ENCODE measurements at regions not wholly inside any gene's neighbourhood (a gene's known extent, or its start where the extent isn't known, plus 50 kb on each side); places are given as distances from the start of the nearest gene placed in this dataset.
A peak's percentile ranks its signal among the peaks of the same experiment; 100 is the strongest.

- Histone ChIP-seq H3K4me3 (ENCODE audit: insufficient read depth, low read length) (no peak overlapping the region), H3K9me3 (ENCODE audit: low read depth, low read length) (no peaks in the 10 kb centered on the region), H3K4me2 (ENCODE audit: insufficient read depth, low read length) (no peak overlapping the region), H3K27ac (ENCODE audit: low read depth, low read length) (no peak overlapping the region), H3K4me1 (ENCODE audit: insufficient read depth, low read length) (peaks cover 48% of the 10 kb centered on the region), H2AFZ (ENCODE audit: low read length) (peak overlapping the region; percentile 88), H3K36me3 (ENCODE audit: insufficient read depth, low read length) (no peaks in the 10 kb centered on the region), H4K20me1 (ENCODE audit: insufficient read depth, low read length) (no peaks in the 10 kb centered on the region), H3K27me3 (ENCODE audit: insufficient read depth, low read length) (no peaks in the 10 kb centered on the region), H3K79me2 (ENCODE audit: insufficient read depth, low read length) (no peaks in the 10 kb centered on the region)
- DNase-seq (ENCODE audit: insufficient read length, low spot score, missing footprints) = no peak
- TF ChIP-seq CTCF (IDR thresholded peaks at IDR 0.05; ENCODE audit: extremely low read depth, low read depth, low read length) = no peak
Measured at GRCh38 chr7:116429986-116430619, 69.4 kb upstream of the CAV2 start.

- Histone ChIP-seq H3K9me3 (ENCODE audit: low read depth, low read length) (no peaks in the 10 kb centered on the region), H4K20me1 (ENCODE audit: insufficient read depth, low read length) (no peaks in the 10 kb centered on the region), H3K27me3 (ENCODE audit: insufficient read depth, low read length) (no peaks in the 10 kb centered on the region), H3K36me3 (ENCODE audit: insufficient read depth, low read length) (no peaks in the 10 kb centered on the region), H2AFZ (ENCODE audit: low read length) (peak overlapping the region; percentile 33), H3K4me3 (ENCODE audit: insufficient read depth, low read length) (no peak overlapping the region), H3K27ac (ENCODE audit: low read depth, low read length) (no peak overlapping the region), H3K79me2 (ENCODE audit: insufficient read depth, low read length) (no peaks in the 10 kb centered on the region), H3K4me2 (ENCODE audit: insufficient read depth, low read length) (no peak overlapping the region), H3K4me1 (ENCODE audit: insufficient read depth, low read length) (peaks cover 37% of the 10 kb centered on the region)
- no peak for TF ChIP-seq CTCF (IDR thresholded peaks at IDR 0.05; ENCODE audit: extremely low read depth, low read depth, low read length)
- no peak for DNase-seq (ENCODE audit: insufficient read length, low spot score, missing footprints)
Measured at GRCh38 chr7:116431787-116432526, 67.6 kb upstream of the CAV2 start.

- H3K36me3 ChIP-seq (ENCODE audit: insufficient read depth, low read length) = no peaks in the 10 kb centered on the region
- H3K9me3 ChIP-seq (ENCODE audit: low read depth, low read length) = no peaks in the 10 kb centered on the region
- no peaks in the 10 kb centered on the region for H4K20me1 ChIP-seq (ENCODE audit: insufficient read depth, low read length)
- no peak for DNase-seq (ENCODE audit: insufficient read length, low spot score, missing footprints)
- no peak overlapping the region for H3K4me3 ChIP-seq (ENCODE audit: insufficient read depth, low read length)
- H3K4me1 ChIP-seq (ENCODE audit: insufficient read depth, low read length) = peaks cover 37% of the 10 kb centered on the region
- no peak for TF ChIP-seq CTCF (IDR thresholded peaks at IDR 0.05; ENCODE audit: extremely low read depth, low read depth, low read length)
- H3K79me2 ChIP-seq (ENCODE audit: insufficient read depth, low read length) = no peaks in the 10 kb centered on the region
- H3K27ac ChIP-seq (ENCODE audit: low read depth, low read length) = no peak overlapping the region
- H2AFZ ChIP-seq (ENCODE audit: low read length) = peak overlapping the region; percentile 33
- H3K4me2 ChIP-seq (ENCODE audit: insufficient read depth, low read length) = no peak overlapping the region
- no peaks in the 10 kb centered on the region for H3K27me3 ChIP-seq (ENCODE audit: insufficient read depth, low read length)
Measured at GRCh38 chr7:116432527-116432916, 67.0 kb upstream of the CAV2 start.

- no peaks in the 10 kb centered on the region for H3K27me3 ChIP-seq (ENCODE audit: insufficient read depth, low read length)
- H3K9me3 ChIP-seq (ENCODE audit: low read depth, low read length) = no peaks in the 10 kb centered on the region
- no peaks in the 10 kb centered on the region for H3K79me2 ChIP-seq (ENCODE audit: insufficient read depth, low read length)
- H3K36me3 ChIP-seq (ENCODE audit: insufficient read depth, low read length) = no peaks in the 10 kb centered on the region
- no peak for DNase-seq (ENCODE audit: insufficient read length, low spot score, missing footprints)
- no peak for TF ChIP-seq CTCF (IDR thresholded peaks at IDR 0.05; ENCODE audit: extremely low read depth, low read depth, low read length)
- H3K4me2 ChIP-seq (ENCODE audit: insufficient read depth, low read length) = no peak overlapping the region
- no peak overlapping the region for H3K27ac ChIP-seq (ENCODE audit: low read depth, low read length)
- peaks cover 37% of the 10 kb centered on the region for H3K4me1 ChIP-seq (ENCODE audit: insufficient read depth, low read length)
- H3K4me3 ChIP-seq (ENCODE audit: insufficient read depth, low read length) = no peak overlapping the region
- no peaks in the 10 kb centered on the region for H4K20me1 ChIP-seq (ENCODE audit: insufficient read depth, low read length)
- H2AFZ ChIP-seq (ENCODE audit: low read length) = peak overlapping the region; percentile 33
Measured at GRCh38 chr7:116433246-116433645, 66.3 kb upstream of the CAV2 start.
